ENCODE measurements at regions not wholly inside any gene's neighbourhood (a gene's known extent, or its start where the extent isn't known, plus 50 kb on each side); places are given as distances from the start of the nearest gene placed in this dataset.

- TF ChIP-seq EZH2phosphoT487 (IDR thresholded peaks at IDR 0.05; ENCODE audit: borderline replicate concordance, low read length) = no peak
- TF ChIP-seq, protein P1, sequence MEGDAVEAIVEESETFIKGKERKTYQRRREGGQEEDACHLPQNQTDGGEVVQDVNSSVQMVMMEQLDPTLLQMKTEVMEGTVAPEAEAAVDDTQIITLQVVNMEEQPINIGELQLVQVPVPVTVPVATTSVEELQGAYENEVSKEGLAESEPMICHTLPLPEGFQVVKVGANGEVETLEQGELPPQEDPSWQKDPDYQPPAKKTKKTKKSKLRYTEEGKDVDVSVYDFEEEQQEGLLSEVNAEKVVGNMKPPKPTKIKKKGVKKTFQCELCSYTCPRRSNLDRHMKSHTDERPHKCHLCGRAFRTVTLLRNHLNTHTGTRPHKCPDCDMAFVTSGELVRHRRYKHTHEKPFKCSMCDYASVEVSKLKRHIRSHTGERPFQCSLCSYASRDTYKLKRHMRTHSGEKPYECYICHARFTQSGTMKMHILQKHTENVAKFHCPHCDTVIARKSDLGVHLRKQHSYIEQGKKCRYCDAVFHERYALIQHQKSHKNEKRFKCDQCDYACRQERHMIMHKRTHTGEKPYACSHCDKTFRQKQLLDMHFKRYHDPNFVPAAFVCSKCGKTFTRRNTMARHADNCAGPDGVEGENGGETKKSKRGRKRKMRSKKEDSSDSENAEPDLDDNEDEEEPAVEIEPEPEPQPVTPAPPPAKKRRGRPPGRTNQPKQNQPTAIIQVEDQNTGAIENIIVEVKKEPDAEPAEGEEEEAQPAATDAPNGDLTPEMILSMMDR (conservative IDR thresholded peaks at IDR 0.05; ENCODE audit: low read depth, low read length) = no peak
Measured at GRCh38 chr4:46484881-46485280, 95.0 kb upstream of the GABRA2 start.
